ENCODE measurements at regions not wholly inside any gene's neighbourhood (a gene's known extent, or its start where the extent isn't known, plus 50 kb on each side); places are given as distances from the start of the nearest gene placed in this dataset.

DNA sequence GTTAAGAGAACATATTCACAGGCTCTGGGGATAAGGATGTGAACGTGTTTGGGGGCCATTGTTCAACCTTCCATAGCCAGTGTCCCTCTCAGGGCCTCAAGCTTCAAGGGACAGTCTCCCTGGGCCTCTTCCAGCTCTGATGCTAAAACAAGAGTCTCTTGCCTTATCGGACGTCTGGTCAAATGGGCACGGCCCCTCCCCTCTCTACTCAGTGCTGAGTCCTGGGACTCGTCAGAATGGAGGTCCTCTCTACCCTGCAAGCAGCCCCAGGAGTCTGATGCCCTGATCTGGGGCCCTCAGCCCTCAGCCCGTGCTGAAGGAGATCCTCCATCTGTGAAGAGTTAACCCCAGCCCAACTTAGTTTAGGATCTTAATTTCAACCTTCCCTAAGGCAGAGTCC, 198.2 kb downstream of the ZFP36L2 start:
- Histone ChIP-seq H3K4me1 (peaks cover 51% of the 10 kb centered on the region), H3K9me3 (no peaks in the 10 kb centered on the region), H3K27ac (no peak overlapping the region), H3K4me3 (no peak overlapping the region), H3K36me3 (replicated peaks in 1 of 2; ENCODE audit: insufficient read depth in 1 of 2, low read depth in 2 of 2) (no peaks in the 10 kb centered on the region), H3K27me3 (no peaks in the 10 kb centered on the region)
- 85 to 94% methylated on average over 6 of the region's 6 CpGs for WGBS, 2 donors
- ATAC-seq (no peak), DNase-seq (peak in 1 of 4 donors; percentile 10)
- TF ChIP-seq POLR2A (IDR thresholded peaks at IDR 0.05) (no peak), CTCF (IDR thresholded peaks at IDR 0.05) (no peak)
- intact Hi-C loops (cut with DNase I), result no loop called here

GRCh38 chr2:43027097-43027873, 199.1 kb downstream of the ZFP36L2 start:
- Histone ChIP-seq H3K4me1 (peaks cover 47% of the 10 kb centered on the region), H3K27ac (no peak overlapping the region), H3K27me3 (no peaks in the 10 kb centered on the region), H3K36me3 (replicated peaks in 1 of 2; ENCODE audit: insufficient read depth in 1 of 2, low read depth in 2 of 2) (no peaks in the 10 kb centered on the region), H3K9me3 (no peaks in the 10 kb centered on the region), H3K4me3 (no peak overlapping the region)
- WGBS, 2 donors, result 77 to 87% methylated on average over 14 to 21 of the region's 21 CpGs
- ATAC-seq (no peak), DNase-seq (peak in 1 of 4 donors; percentile 33)
- intact Hi-C loops (cut with DNase I), result no loop called here
- TF ChIP-seq POLR2A (IDR thresholded peaks at IDR 0.05), result no peak
- no peak for TF ChIP-seq CTCF (IDR thresholded peaks at IDR 0.05)

GRCh38 chr2:43026426-43027096, 199.8 kb downstream of the ZFP36L2 start:
- Histone ChIP-seq H3K36me3 (replicated peaks in 1 of 2; ENCODE audit: insufficient read depth in 1 of 2, low read depth in 2 of 2) (no peaks in the 10 kb centered on the region), H3K4me1 (peaks cover 39% of the 10 kb centered on the region), H3K27ac (no peak overlapping the region), H3K4me3 (no peak overlapping the region), H3K9me3 (no peaks in the 10 kb centered on the region), H3K27me3 (no peaks in the 10 kb centered on the region)
- WGBS, 2 donors, result 87 to 92% methylated on average over 15 to 17 of the region's 17 CpGs
- TF ChIP-seq POLR2A (IDR thresholded peaks at IDR 0.05), result no peak
- TF ChIP-seq CTCF (IDR thresholded peaks at IDR 0.05), result no peak
- ATAC-seq (no peak), DNase-seq (no peak)
- intact Hi-C loops (cut with DNase I), result no loop called here

- 67 to 74% methylated on average over 5 of the region's 5 CpGs for WGBS, 2 donors
- ATAC-seq (no peak), DNase-seq (no peak)
- H3K4me1 ChIP-seq, result peaks cover 44% of the 10 kb centered on the region
- H3K27ac ChIP-seq, result peak overlapping the region; percentile 83 to 94 (median 87)
- no peaks in the 10 kb centered on the region for H3K36me3 ChIP-seq (replicated peaks in 1 of 2; ENCODE audit: insufficient read depth in 1 of 2, low read depth in 2 of 2)
- TF ChIP-seq CTCF (IDR thresholded peaks at IDR 0.05) (no peak), POLR2A (IDR thresholded peaks at IDR 0.05) (no peak)
- no peak overlapping the region for H3K4me3 ChIP-seq
- intact Hi-C loops (cut with DNase I), result no loop called here
- no peaks in the 10 kb centered on the region for H3K9me3 ChIP-seq
- H3K27me3 ChIP-seq, result no peaks in the 10 kb centered on the region
Observed at GRCh38 chr2:43025709-43026295, 200.6 kb downstream of the ZFP36L2 start.

Data from body of pancreas (tissue), 4 donors.